ENCODE measurements at regions not wholly inside any gene's neighbourhood (a gene's known extent, or its start where the extent isn't known, plus 50 kb on each side); places are given as distances from the start of the nearest gene placed in this dataset.
A peak's percentile ranks its signal among the peaks of the same experiment; 100 is the strongest.

DNA sequence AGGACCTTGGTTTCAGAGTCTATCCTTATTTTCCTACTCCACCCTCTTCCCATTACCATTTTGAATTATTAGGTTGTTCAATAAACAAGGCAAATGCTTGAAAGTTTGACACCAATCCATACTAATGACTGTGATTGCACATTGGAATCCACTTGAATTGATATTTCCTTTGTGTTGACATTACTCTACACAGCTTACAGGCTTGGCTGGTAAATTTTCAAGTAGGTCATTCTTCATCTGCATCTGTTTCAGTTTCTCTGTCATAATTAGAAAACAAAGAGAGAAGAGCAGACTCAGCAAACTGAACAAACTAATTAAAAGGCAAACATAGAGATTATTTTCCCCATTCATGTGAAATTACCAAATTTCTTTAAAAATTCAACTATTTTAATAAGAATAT is 732.9 kb upstream of the BCHE start:
- no peak overlapping the region for H3K27ac ChIP-seq
- TF ChIP-seq ZFX (IDR thresholded peaks at IDR 0.05): no peak
- TF ChIP-seq, protein P1, sequence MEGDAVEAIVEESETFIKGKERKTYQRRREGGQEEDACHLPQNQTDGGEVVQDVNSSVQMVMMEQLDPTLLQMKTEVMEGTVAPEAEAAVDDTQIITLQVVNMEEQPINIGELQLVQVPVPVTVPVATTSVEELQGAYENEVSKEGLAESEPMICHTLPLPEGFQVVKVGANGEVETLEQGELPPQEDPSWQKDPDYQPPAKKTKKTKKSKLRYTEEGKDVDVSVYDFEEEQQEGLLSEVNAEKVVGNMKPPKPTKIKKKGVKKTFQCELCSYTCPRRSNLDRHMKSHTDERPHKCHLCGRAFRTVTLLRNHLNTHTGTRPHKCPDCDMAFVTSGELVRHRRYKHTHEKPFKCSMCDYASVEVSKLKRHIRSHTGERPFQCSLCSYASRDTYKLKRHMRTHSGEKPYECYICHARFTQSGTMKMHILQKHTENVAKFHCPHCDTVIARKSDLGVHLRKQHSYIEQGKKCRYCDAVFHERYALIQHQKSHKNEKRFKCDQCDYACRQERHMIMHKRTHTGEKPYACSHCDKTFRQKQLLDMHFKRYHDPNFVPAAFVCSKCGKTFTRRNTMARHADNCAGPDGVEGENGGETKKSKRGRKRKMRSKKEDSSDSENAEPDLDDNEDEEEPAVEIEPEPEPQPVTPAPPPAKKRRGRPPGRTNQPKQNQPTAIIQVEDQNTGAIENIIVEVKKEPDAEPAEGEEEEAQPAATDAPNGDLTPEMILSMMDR (conservative IDR thresholded peaks at IDR 0.05): no peak

DNA sequence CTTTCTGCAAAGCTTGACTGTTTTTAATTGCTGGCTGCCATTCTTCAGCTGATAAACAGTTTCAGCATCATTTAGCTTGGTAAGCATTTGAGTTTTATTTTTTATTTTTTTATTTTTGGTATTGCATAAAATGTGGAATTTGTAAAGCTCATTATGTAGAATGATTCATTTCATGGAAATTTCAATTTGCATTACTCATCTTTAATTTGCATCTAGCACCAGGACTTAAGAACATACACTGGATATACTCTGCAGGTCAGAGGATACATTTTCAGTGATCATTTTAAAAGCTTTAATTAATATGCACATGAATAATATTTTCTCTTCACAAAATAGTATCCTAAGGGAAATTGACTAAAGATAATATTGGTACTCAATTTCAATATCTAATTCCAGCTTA is 732.4 kb upstream of the BCHE start:
- H3K27ac ChIP-seq: no peak overlapping the region
- TF ChIP-seq, protein P1 (conservative IDR thresholded peaks at IDR 0.05): no peak
- TF ChIP-seq ZFX (IDR thresholded peaks at IDR 0.05): no peak

DNA sequence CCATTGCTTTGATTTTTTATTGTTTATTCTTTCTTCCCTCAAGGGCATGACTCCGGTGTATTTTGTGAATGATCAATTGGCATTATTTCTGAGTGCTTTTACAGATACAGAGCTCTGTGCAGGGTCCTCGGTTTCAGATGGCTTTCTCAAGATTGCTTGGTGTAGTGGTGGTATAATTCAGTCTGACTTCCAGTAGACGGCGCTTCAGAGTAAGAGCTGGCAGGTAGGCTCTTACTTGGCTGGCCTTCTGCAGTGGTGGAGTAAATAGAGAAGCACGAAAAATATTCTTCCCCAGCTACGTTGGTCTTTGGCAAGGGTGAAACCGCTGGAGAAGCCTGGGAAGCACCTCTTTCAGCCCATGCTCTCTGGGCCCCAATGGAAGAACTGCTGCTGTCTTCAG is 723.0 kb upstream of the BCHE start:
- TF ChIP-seq, protein P1 (conservative IDR thresholded peaks at IDR 0.05): peak; percentile 65
- TF ChIP-seq ZFX (IDR thresholded peaks at IDR 0.05): no peak
- H3K27ac ChIP-seq: no peak overlapping the region

DNA sequence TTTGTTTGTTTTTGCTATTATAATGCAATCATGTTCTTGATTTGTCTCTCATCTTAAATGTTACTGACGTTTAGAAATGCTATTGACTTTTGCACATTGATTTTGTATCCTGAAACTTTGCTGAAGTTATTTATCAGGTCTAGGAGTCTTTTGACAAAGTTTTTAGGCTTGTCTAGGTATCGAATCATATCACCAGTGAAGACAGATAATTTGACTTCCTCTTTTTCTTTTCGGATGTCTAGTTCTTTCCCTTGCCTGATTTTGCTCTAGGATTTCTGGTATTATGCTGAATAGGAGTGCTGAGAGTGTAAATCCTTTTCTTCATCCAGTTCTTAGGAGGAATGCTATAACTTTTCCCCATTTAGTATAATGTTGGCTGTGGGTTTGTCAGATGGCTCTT is 719.7 kb upstream of the BCHE start:
- H3K27ac ChIP-seq: no peak overlapping the region
- TF ChIP-seq, protein P1 (conservative IDR thresholded peaks at IDR 0.05): no peak
- TF ChIP-seq ZFX (IDR thresholded peaks at IDR 0.05): no peak

DNA sequence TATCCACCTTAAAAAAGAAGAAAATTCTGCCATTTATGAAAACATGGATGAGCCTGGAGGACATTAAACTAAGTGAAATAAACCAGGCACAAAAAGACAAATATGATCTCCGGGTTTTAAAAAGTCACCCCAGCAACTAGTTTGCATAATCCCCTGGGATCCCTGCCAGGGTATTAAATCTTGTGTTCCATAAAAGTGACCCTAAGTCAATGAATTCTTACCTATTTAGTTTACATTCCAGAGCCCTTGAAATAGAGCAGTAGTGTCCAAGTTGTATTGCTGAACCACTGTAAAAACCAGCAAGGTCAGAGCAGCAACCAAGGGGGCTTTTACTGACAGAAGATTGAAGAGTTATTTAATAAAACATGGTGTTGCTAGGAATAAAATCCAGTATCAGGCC is 716.8 kb upstream of the BCHE start:
- TF ChIP-seq, protein P1 (conservative IDR thresholded peaks at IDR 0.05): no peak
- TF ChIP-seq ZFX (IDR thresholded peaks at IDR 0.05): no peak
- no peak overlapping the region for H3K27ac ChIP-seq

DNA sequence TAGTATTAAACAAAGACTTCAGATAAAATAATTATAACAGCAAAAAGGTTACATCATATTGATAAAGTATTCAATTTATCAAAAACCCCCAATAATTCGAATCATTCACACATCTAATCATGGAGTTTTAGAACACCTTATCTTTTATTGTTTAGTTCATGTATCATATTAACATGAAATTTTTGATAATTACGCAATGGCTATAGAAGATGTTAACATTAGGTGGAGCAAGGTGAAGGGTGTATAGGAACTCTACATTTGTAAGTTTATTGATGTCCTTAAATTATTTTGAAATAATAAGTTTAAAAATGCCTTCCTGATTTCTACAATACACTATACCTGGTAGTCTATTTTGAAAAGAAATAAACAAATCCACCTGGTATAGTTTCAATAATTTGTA is 696.5 kb upstream of the BCHE start:
- H3K27ac ChIP-seq: no peak overlapping the region
- TF ChIP-seq, protein P1 (conservative IDR thresholded peaks at IDR 0.05): no peak
- no peak for TF ChIP-seq ZFX (IDR thresholded peaks at IDR 0.05)

DNA sequence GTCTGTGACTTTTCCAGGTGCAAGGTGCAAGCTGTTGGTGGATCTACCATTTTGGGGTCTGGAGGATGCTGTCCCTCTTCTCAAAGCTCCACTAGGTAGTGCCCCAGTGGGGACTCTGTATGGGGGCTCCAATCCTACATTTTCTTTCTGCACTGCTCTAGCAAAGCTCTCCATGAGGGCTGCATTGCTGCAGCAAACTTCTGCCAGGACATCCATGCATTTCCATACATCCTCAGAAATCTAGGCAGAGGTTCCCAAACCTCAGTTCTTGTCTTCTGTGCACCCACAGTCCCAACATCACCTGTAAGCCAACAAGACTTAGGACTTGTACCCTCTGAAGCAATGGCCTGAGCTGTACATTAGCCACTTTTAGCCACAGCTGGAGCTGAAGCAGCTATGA is 694.5 kb upstream of the BCHE start:
- no peak for TF ChIP-seq ZFX (IDR thresholded peaks at IDR 0.05)
- TF ChIP-seq, protein P1 (conservative IDR thresholded peaks at IDR 0.05): no peak
- no peak overlapping the region for H3K27ac ChIP-seq

Measured in C4-2B (cell line).